HepG2 (cell line): ENCODE measurements at regions not wholly inside any gene's neighbourhood (a gene's known extent, or its start where the extent isn't known, plus 50 kb on each side); places are given as distances from the start of the nearest gene placed in this dataset.

ENCODE experiments used
- ATAC-seq: fragments of 200-7000 bp; cut with Tn5 transposase; 3 replicates; pipeline ENCODE4 v1.9.1; 2020; ENCODE audit warnings: mild to moderate bottlenecking, moderate library complexity
- BruUV-seq: library from RNA; stranded (reverse); fragments of 400-500 nt; replicated peaks from 2 replicates; lab custom pipeline; 2021; lab: Mats Ljungman, UMichigan
- CTCF ChIA-PET: fragments of 300-600 bp; formaldehyde crosslinking; extraction: SDS; loops from one replicate; lab custom pipeline; 2021; ENCODE audit warnings: low total read pairs, inconsistent platforms, low intra/inter-chr PET ratio; lab: Yijun Ruan, JAX
- POLR2A ChIA-PET: fragments of 350-600 bp; sonication (Branson Sonifier 250); formaldehyde crosslinking; loops from one replicate; lab custom pipeline; 2020; ENCODE audit warnings: antibody characterized with exemption, inconsistent platforms; lab: Yijun Ruan, JAX
- DNase-seq: peaks from one replicate; pipeline ENCODE4 v3.0.0-alpha.2; 2015; ENCODE audit warnings: low spot score
- FAIRE-seq: peaks from 3 replicates; lab custom pipeline; 2011; peaks lifted over from hg19 to GRCh38; lab: Jason Lieb, UNC
- H2AFZ ChIP-seq: one replicate; pipeline ENCODE4 v1.6.1; 2011; ENCODE audit warnings: low read length, inconsistent platforms
- H3K27ac ChIP-seq: fragments of 300-600 bp; 3 replicates; pipeline ENCODE4 v1.8.0; 2011; ENCODE audit warnings: mixed run types, mild to moderate bottlenecking, mixed read lengths, low read length, inconsistent platforms; ENCODE audit not compliant: insufficient read depth; ENCODE audit errors: extremely low read length
- H3K27me3 ChIP-seq, 2 experiments: fragments of 200-600 bp in 1 of 2; 2 replicates in 1 of 2; 3 replicates in 1 of 2; pipeline versions ENCODE4 v1.6.0 to v1.8.0; 2011; ENCODE audit warnings: low read length in 2 of 2, mild to moderate bottlenecking in 2 of 2, moderate library complexity in 2 of 2, inconsistent platforms in 1 of 2; ENCODE audit not compliant: insufficient read depth in 2 of 2, control insufficient read depth in 1 of 2
- H3K36me3 ChIP-seq, 2 experiments: fragments of 200-600 bp in 1 of 2; replicated peaks in 1 of 2; 2 replicates in 1 of 2; 3 replicates in 1 of 2; pipeline versions ENCODE4 v1.5.1 to v1.8.0; 2011; ENCODE audit warnings: low read length in 2 of 2, inconsistent platforms in 1 of 2; ENCODE audit not compliant: insufficient read depth in 2 of 2, control insufficient read depth in 1 of 2
- H3K4me1 ChIP-seq: 2 replicates; pipeline ENCODE4 v1.5.1; 2012; ENCODE audit warnings: low read length, inconsistent platforms; ENCODE audit not compliant: insufficient read depth
- H3K4me2 ChIP-seq: 2 replicates; pipeline ENCODE4 v1.6.0; 2011; ENCODE audit warnings: low read depth, low read length, inconsistent platforms
- H3K4me3 ChIP-seq, 3 experiments: fragments of 200-600 bp in 1 of 3; sonication (generic), shearing (Covaris generic) in 1 of 3; replicated peaks in 1 of 3; 2 replicates each; pipeline ENCODE4 v1.5.1; 2011 to 2016; ENCODE audit warnings: low read length in 3 of 3, inconsistent platforms in 2 of 3, low read depth in 2 of 3, mild to moderate bottlenecking in 2 of 3, control low read depth in 1 of 3, mixed read lengths in 1 of 3; ENCODE audit not compliant: insufficient read depth in 1 of 3
- H3K79me2 ChIP-seq: one replicate; pipeline ENCODE4 v1.6.1; 2011; ENCODE audit warnings: low read length, inconsistent platforms; ENCODE audit not compliant: insufficient read depth
- H3K9ac ChIP-seq: 2 replicates; pipeline ENCODE4 v1.6.0; 2011; ENCODE audit warnings: mild to moderate bottlenecking, low read depth, low read length, inconsistent platforms; ENCODE audit not compliant: insufficient read depth
- H3K9me3 ChIP-seq: 2 replicates; pipeline ENCODE4 v1.5.1; 2012; ENCODE audit warnings: mild to moderate bottlenecking, low read length
- H4K20me1 ChIP-seq: 2 replicates; pipeline ENCODE4 v1.6.0; 2011; ENCODE audit warnings: inconsistent platforms, mild to moderate bottlenecking, low read length, moderate library complexity; ENCODE audit not compliant: insufficient read depth
- CBFB ChIP-seq: sonication (generic); formaldehyde crosslinking; IDR thresholded peaks from 2 replicates; pipeline ENCODE4 v1.4.0; 2020; ENCODE audit warnings: missing genetic modification reagents
- ELK4 ChIP-seq: sonication (generic); formaldehyde crosslinking; IDR thresholded peaks from 2 replicates; pipeline ENCODE4 v1.9.0; 2021; ENCODE audit warnings: missing genetic modification reagents, borderline replicate concordance
- MAZ ChIP-seq, 2 experiments: sonication (generic) in 1 of 2; formaldehyde crosslinking in 1 of 2; IDR thresholded peaks; 2 replicates each; pipeline versions ENCODE4 v1.5.0 to v1.6.1; 2012 to 2020; ENCODE audit warnings: low read depth in 2 of 2, mild to moderate bottlenecking in 2 of 2, borderline replicate concordance in 1 of 2, improper control_type of control experiment in 1 of 2, low read length in 1 of 2, missing genetic modification reagents in 1 of 2, moderate library complexity in 1 of 2
- NBN ChIP-seq: fragments of 450-650 bp; conservative IDR thresholded peaks from 2 replicates; pipeline ENCODE4 v1.6.1; 2017
- ONECUT2 ChIP-seq: sonication (generic); formaldehyde crosslinking; IDR thresholded peaks from 2 replicates; pipeline ENCODE4 v1.4.0; 2020; ENCODE audit warnings: missing genetic modification reagents
- SRF ChIP-seq: IDR thresholded peaks from 2 replicates; pipeline ENCODE4 v1.6.1; 2011; ENCODE audit warnings: mild to moderate bottlenecking, low read depth, low read length, moderate library complexity
- SUZ12 ChIP-seq: fragments of 150-350 bp; IDR thresholded peaks from 2 replicates; pipeline ENCODE4 v1.6.1; 2014; ENCODE audit warnings: low read depth, low read length
- TBX2 ChIP-seq: sonication (generic); formaldehyde crosslinking; IDR thresholded peaks from 2 replicates; pipeline ENCODE4 v1.5.0; 2020; ENCODE audit warnings: missing genetic modification reagents, mild to moderate bottlenecking, borderline replicate concordance
- THAP11 ChIP-seq: IDR thresholded peaks from 2 replicates; pipeline ENCODE4 v1.6.1; 2016; ENCODE audit warnings: missing biosample characterization, missing genetic modification reagents
- ZFY ChIP-seq: sonication (generic); formaldehyde crosslinking; IDR thresholded peaks from 2 replicates; pipeline ENCODE4 v1.4.0; 2020; ENCODE audit warnings: missing genetic modification reagents
- ZKSCAN1 ChIP-seq: fragments of 150-350 bp; IDR thresholded peaks from 2 replicates; pipeline ENCODE4 v1.6.1; 2014; ENCODE audit warnings: low read length
- ZNF143 ChIP-seq: sonication (generic); formaldehyde crosslinking; IDR thresholded peaks from 2 replicates; pipeline ENCODE4 v1.4.0; 2020; ENCODE audit warnings: missing genetic modification reagents
- ZNF431 ChIP-seq: sonication (generic); formaldehyde crosslinking; IDR thresholded peaks from 2 replicates; pipeline ENCODE4 v1.9.0; 2022; ENCODE audit warnings: missing genetic modification reagents, low read depth, mild to moderate bottlenecking, borderline replicate concordance
- ZNF674 ChIP-seq: sonication (generic); formaldehyde crosslinking; IDR thresholded peaks from 2 replicates; pipeline ENCODE4 v1.5.0; 2020; ENCODE audit warnings: low read depth, mild to moderate bottlenecking, missing genetic modification reagents
- ZNF7 ChIP-seq: IDR thresholded peaks from 2 replicates; pipeline ENCODE4 v1.6.1; 2016; ENCODE audit warnings: missing biosample characterization, missing genetic modification reagents
- ZNF710 ChIP-seq: sonication (generic); formaldehyde crosslinking; IDR thresholded peaks from 2 replicates; pipeline ENCODE4 v1.5.0; 2020; ENCODE audit warnings: mild to moderate bottlenecking, missing genetic modification reagents, borderline replicate concordance
- WGBS: methylation state at CpG from one replicate; pipeline ENCODE4 v1.1.6; 2017; ENCODE audit warnings: low lambda C conversion rate; 5-methylcytosine and 5-hydroxymethylcytosine counted together
- in situ Hi-C: cut with HindIII; loops from 2 replicates; pipeline ENCODE4 v1.10.0; 2017; ENCODE audit warnings: low pct_unique_long_range_greater_than_20kb; ENCODE audit not compliant: extremely low pct_ligation_motif_present
- intact Hi-C: fragments of 100-400 bp; cut with micrococcal nuclease; formaldehyde crosslinking; loops from one replicate; pipeline ENCODE4 v1.10.0; 2022; ENCODE audit not compliant: unreplicated experiment

- ChIA-PET POLR2A (no interaction called here), CTCF (no interaction called here)
- Histone ChIP-seq H3K4me1 (no peaks in the 10 kb centered on the region), H3K9me3 (no peaks in the 10 kb centered on the region), H2AFZ (no peak overlapping the region), H3K36me3 (no peaks in the 10 kb centered on the region), H3K4me2 (no peak overlapping the region), H3K4me3 (no peak overlapping the region), H3K27ac (no peak overlapping the region), H4K20me1 (no peaks in the 10 kb centered on the region)
- intact Hi-C loops = no loop called here
- FAIRE-seq = no peak
- BruUV-seq = no TSS peak
- DNase-seq = no peak
- ATAC-seq = no peak
- WGBS = 0% methylated on average over 4 of the region's 4 CpGs
- in situ Hi-C loops = no loop called here
- TF ChIP-seq ZNF143 = no peak
- TF ChIP-seq NBN = no peak
- no peak for TF ChIP-seq TBX2 (CRISPR knock-in tag)
- no peak for TF ChIP-seq ELK4 (CRISPR knock-in tag)
- TF ChIP-seq SUZ12 = no peak
- no peak for TF ChIP-seq ZNF674 (CRISPR knock-in tag)
- no peak for TF ChIP-seq ZNF710
- TF ChIP-seq SRF = no peak
- TF ChIP-seq MAZ (IDR thresholded peaks at IDR 0.05; ENCODE audit: borderline replicate concordance, low read depth, low read length) = no peak
- TF ChIP-seq MAZ (CRISPR knock-in tag; IDR thresholded peaks at IDR 0.05; ENCODE audit: low read depth) = no peak
- no peak for TF ChIP-seq THAP11 (CRISPR knock-in tag)
- TF ChIP-seq ZNF431 (CRISPR knock-in tag) = no peak
- TF ChIP-seq ZKSCAN1 = no peak
- TF ChIP-seq ZNF7 (CRISPR knock-in tag) = no peak
- TF ChIP-seq ZFY (CRISPR knock-in tag) = no peak
- no peak for TF ChIP-seq ONECUT2
- TF ChIP-seq CBFB = no peak
- TF ChIP-seq, all 625 proteins: peak for 0
- no peak overlapping the region for H3K9ac ChIP-seq
- H3K27me3 ChIP-seq = no peaks in the 10 kb centered on the region
- H3K79me2 ChIP-seq = no peaks in the 10 kb centered on the region
These were observed 569.8 kb upstream of the IL12A start for GRCh38 chr3:159418571-159419526.
